GM12872 (cell line): ENCODE measurements at regions not wholly inside any gene's neighbourhood (a gene's known extent, or its start where the extent isn't known, plus 50 kb on each side); places are given as distances from the start of the nearest gene placed in this dataset.

Experiments
- TF ChIP-seq, protein P1 (sequence below): IDR thresholded peaks from 3 replicates; pipeline ENCODE4 v1.5.1; 2011; ENCODE audit warnings: low read depth, mild to moderate bottlenecking, low read length, moderate library complexity; ENCODE audit not compliant: insufficient read depth

DNA sequence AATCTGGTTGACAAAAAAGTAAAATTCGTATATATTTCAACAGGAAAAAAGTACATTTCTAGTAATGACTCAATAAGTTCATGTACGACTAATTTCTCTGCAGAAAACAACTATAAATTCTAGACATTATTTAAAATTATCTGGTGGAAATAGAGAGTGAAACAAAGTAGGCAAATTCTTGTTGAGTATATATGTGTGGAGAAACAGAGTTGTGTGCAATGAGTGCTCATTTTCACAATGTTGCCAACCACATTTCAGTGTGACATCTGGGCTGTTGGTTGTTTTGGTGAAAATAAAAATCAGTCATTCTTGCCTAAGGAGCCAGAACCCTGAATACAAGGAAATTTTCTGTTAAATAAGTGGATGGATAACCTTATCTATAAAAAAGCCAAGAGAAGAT lies 372.0 kb upstream of the NDST4 start:
- TF ChIP-seq, protein P1, sequence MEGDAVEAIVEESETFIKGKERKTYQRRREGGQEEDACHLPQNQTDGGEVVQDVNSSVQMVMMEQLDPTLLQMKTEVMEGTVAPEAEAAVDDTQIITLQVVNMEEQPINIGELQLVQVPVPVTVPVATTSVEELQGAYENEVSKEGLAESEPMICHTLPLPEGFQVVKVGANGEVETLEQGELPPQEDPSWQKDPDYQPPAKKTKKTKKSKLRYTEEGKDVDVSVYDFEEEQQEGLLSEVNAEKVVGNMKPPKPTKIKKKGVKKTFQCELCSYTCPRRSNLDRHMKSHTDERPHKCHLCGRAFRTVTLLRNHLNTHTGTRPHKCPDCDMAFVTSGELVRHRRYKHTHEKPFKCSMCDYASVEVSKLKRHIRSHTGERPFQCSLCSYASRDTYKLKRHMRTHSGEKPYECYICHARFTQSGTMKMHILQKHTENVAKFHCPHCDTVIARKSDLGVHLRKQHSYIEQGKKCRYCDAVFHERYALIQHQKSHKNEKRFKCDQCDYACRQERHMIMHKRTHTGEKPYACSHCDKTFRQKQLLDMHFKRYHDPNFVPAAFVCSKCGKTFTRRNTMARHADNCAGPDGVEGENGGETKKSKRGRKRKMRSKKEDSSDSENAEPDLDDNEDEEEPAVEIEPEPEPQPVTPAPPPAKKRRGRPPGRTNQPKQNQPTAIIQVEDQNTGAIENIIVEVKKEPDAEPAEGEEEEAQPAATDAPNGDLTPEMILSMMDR, result no peak

DNA sequence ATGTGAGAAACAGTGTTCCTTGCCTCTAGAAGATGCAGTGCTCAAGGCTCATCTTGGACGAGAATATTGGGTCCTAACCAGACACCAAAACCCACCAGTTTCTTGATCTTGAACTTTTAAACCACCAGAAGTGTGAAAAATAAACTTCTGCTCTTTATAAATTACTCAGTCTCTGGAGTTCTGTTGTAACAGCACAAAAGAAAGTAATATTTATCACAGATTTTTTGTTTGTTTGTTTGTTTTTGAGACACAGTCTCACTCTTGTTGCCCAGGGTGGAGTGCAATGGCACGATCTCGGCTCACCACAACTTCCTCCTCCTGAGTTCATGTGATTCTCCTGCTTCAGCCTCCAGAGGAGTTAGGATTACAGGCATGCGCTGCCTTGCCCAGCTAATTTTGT lies 371.1 kb upstream of the NDST4 start:
- TF ChIP-seq, protein P1, result no peak

DNA sequence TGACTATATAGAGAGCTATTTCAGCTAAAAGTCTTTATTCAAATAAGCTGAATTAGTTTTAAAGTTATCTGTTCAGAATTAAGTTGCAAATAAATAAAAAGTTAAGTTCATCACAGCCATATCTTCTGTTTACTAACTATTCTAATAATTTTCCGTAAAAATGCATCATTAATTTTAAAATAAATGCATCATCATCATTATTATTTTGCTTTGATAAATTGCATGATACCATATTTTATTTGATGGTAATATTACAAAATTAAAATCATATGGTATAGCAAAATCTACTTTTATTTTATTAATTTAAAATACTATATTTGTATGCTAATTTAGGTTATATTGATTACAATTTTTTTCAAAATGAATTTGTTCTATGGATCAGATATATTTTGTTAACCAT lies 357.3 kb upstream of the NDST4 start:
- TF ChIP-seq, protein P1, result no peak

DNA sequence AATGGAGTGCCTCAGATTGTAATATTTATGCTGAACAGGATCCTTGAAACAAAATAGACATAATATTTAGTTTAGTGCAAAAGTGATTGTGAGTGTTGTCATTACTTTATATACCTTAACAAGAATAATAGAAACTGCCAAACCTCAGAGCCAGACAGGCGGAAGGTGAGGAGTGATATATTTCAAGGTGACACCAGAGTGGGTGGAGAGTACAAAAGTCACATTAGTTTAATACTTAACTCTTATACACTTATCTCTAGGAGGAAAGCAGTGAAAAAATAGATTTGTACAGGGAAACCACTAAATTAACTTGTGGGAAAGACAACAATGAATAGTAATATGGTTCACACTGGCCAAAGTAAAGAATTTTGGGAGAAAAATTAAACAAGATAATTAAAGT lies 342.8 kb upstream of the NDST4 start:
- TF ChIP-seq, protein P1, result no peak

DNA sequence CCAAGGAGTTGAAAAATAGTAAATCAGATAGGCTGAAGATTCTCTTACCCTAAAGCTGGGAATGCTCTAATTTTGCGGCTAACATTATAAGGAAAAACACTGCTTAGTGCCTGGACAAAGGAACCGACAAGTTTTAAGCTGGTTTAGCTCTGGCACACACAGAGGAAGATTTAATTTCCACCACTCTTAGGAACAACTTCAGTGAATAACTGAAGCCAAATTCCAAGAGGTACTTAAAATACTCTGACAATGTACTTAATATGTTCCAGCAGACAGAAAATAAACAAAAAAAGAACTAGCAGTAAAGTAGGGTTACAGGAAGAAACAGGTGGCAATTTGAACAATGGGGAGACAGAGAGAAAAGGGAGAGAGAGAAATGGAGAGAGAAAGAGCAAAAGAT lies 340.8 kb upstream of the NDST4 start:
- TF ChIP-seq, protein P1, result no peak

DNA sequence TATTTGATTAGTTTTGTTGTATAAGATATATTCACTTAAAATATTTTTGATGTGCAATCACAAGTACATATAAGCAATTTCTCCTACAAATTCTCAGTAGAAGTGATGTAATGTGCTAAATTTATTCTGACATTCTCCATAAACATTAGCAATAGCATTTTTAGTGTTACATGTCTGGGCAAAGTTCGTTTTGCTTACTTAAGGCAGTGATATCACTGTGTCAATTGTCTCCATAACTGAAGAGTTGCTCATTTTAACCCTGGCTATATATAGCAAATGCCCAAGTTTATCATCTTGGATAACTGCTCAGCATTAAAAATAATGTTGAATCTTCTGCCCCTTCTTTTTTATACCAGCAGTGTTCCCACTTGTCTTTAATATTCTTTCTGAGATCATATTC lies 340.0 kb upstream of the NDST4 start:
- TF ChIP-seq, protein P1, result no peak

DNA sequence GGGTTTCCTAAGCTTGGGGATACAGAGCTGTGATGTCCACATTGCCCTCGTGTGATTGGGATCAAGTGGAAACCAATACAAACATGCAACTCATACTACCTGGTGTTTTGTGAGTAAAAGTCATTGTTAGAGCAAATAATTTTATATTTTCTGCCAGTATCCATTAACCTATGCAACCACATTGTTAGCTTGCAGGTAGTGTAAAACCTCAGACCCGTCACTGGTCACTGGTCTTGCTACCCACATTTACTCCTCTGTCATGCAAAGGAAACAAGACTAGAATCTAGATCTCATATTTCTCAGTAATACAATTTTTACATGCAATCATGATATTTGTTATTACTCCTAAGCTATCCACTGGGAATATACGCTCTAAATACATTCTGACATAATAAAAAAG lies 324.3 kb upstream of the NDST4 start:
- TF ChIP-seq, protein P1, result no peak

DNA sequence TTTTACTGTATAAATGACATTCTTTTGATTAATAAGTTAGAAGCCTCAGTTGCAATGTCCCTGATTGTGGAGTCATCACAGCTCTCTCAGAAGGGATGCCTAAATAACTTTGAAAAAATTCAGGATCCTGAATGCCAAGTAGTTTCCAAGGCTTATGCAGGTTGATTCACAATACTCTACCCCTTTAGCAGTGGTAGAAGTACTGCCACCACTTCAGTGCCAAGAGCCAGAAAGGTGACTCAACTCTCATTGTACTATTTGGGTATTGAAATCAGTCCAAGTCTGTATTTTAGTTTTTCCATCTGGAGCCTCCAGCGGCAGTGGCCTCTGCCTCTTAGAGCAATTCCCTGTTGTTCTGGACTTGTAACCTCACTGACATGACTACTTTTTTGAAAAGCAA lies 320.1 kb upstream of the NDST4 start:
- TF ChIP-seq, protein P1, result no peak
